SK-N-SH treated with all-trans-retinoic acid at 6 μM for 48 hours (cell line): ENCODE measurements at regions not wholly inside any gene's neighbourhood (a gene's known extent, or its start where the extent isn't known, plus 50 kb on each side); places are given as distances from the start of the nearest gene placed in this dataset.

ENCODE experiments used
- ATAC-seq: fragments of 200-7000 bp; cut with Tn5 transposase; 3 replicates; pipeline ENCODE4 v1.9.1; 2020; ENCODE audit warnings: mild to moderate bottlenecking, moderate library complexity
- ARNTL ChIP-seq: fragments of 450-650 bp; formaldehyde crosslinking; IDR thresholded peaks from 2 replicates; pipeline ENCODE4 v1.5.0; 2020; ENCODE audit warnings: low read depth, mild to moderate bottlenecking, moderate library complexity, borderline replicate concordance
- BACH2 ChIP-seq: fragments of 250-450 bp; sonication (Bioruptor Pico); IDR thresholded peaks from 2 replicates; pipeline ENCODE4 v1.9.0; 2021; ENCODE audit warnings: mild to moderate bottlenecking, borderline replicate concordance
- CREB5 ChIP-seq: fragments of 250-450 bp; sonication (Bioruptor Pico); IDR thresholded peaks from 2 replicates; pipeline ENCODE4 v1.5.1; 2020; ENCODE audit warnings: low read depth, mild to moderate bottlenecking, moderate library complexity
- CSRNP3 ChIP-seq: fragments of 250-450 bp; sonication (Bioruptor Pico); IDR thresholded peaks from 2 replicates; pipeline ENCODE4 v1.5.1; 2021; ENCODE audit warnings: mild to moderate bottlenecking, moderate library complexity
- ESRRG ChIP-seq: fragments of 250-450 bp; sonication (Bioruptor Pico); IDR thresholded peaks from 2 replicates; pipeline ENCODE4 v1.6.1; 2021; ENCODE audit warnings: mild to moderate bottlenecking
- GLIS3 ChIP-seq: fragments of 250-450 bp; sonication (Bioruptor Pico); IDR thresholded peaks from 2 replicates; pipeline ENCODE4 v1.5.0; 2020; ENCODE audit warnings: mild to moderate bottlenecking, moderate library complexity
- OSR1 ChIP-seq: fragments of 250-450 bp; sonication (Bioruptor Pico); IDR thresholded peaks from 2 replicates; pipeline ENCODE4 v1.8.0; 2022; ENCODE audit warnings: moderate library complexity, mild to moderate bottlenecking, inconsistent platforms
- POU6F1 ChIP-seq: fragments of 250-450 bp; sonication (Bioruptor Pico); IDR thresholded peaks from 2 replicates; pipeline ENCODE4 v1.8.0; 2021; ENCODE audit warnings: low read depth, mild to moderate bottlenecking, moderate library complexity, borderline replicate concordance
- RARB ChIP-seq: fragments of 250-450 bp; sonication (Bioruptor Pico); IDR thresholded peaks from 2 replicates; pipeline ENCODE4 v1.8.0; 2021; ENCODE audit warnings: mild to moderate bottlenecking, moderate library complexity
- SNAI2 ChIP-seq: fragments of 250-450 bp; sonication (Bioruptor Pico); IDR thresholded peaks from 2 replicates; pipeline ENCODE4 v1.5.0; 2020; ENCODE audit warnings: mild to moderate bottlenecking, moderate library complexity
- TOX ChIP-seq: fragments of 250-450 bp; sonication (Bioruptor Pico); IDR thresholded peaks from 2 replicates; pipeline ENCODE4 v1.8.0; 2021; ENCODE audit warnings: mild to moderate bottlenecking, moderate library complexity, borderline replicate concordance
- TSHZ2 ChIP-seq: fragments of 250-450 bp; sonication (Bioruptor Pico); IDR thresholded peaks from 2 replicates; pipeline ENCODE4 v1.5.0; 2020; ENCODE audit warnings: mild to moderate bottlenecking, moderate library complexity
- ZC3H10 ChIP-seq: fragments of 250-450 bp; sonication (Bioruptor Pico); IDR thresholded peaks from 2 replicates; pipeline ENCODE4 v1.5.1; 2021; ENCODE audit warnings: mild to moderate bottlenecking, moderate library complexity
- ZFP30 ChIP-seq: fragments of 450-650 bp; formaldehyde crosslinking; IDR thresholded peaks from 2 replicates; pipeline ENCODE4 v1.5.0; 2022; ENCODE audit warnings: mild to moderate bottlenecking, moderate library complexity
- ZNF70 ChIP-seq: fragments of 450-650 bp; formaldehyde crosslinking; IDR thresholded peaks from 2 replicates; pipeline ENCODE4 v1.5.0; 2020; ENCODE audit warnings: mild to moderate bottlenecking, moderate library complexity
- ZNF8 ChIP-seq: fragments of 450-650 bp; formaldehyde crosslinking; IDR thresholded peaks from 2 replicates; pipeline ENCODE4 v1.5.0; 2020; ENCODE audit warnings: mild to moderate bottlenecking, moderate library complexity

- TF ChIP-seq SNAI2 (CRISPR knock-in tag) (no peak), ZNF70 (no peak), RARB (CRISPR knock-in tag) (no peak)
- no peak for ATAC-seq
These were observed 159.1 kb upstream of the IRX2 start for GRCh38 chr5:2910401-2911175.

GRCh38 chr5:2909035-2909434 is 157.6 kb upstream of the IRX2 start:
- no peak for ATAC-seq

GRCh38 chr5:2908086-2908485 is 156.6 kb upstream of the IRX2 start:
- no peak for ATAC-seq

More at GRCh38 chr5:2909035-2909434, 157.6 kb upstream of the IRX2 start:
- TF ChIP-seq GLIS3 (CRISPR knock-in tag) (no peak), CSRNP3 (CRISPR knock-in tag) (no peak), SNAI2 (CRISPR knock-in tag) (no peak), RARB (CRISPR knock-in tag) (no peak)

GRCh38 chr5:2906302-2907090 is 155.0 kb upstream of the IRX2 start:
- TF ChIP-seq RARB (CRISPR knock-in tag), result no peak
- no peak for TF ChIP-seq BACH2 (CRISPR knock-in tag)
- no peak for TF ChIP-seq ZFP30 (CRISPR knock-in tag)
- no peak for TF ChIP-seq ZNF70
- no peak for TF ChIP-seq TOX (CRISPR knock-in tag)
- no peak for TF ChIP-seq TSHZ2
- TF ChIP-seq POU6F1 (CRISPR knock-in tag), result no peak
- no peak for TF ChIP-seq CREB5
- no peak for TF ChIP-seq ZC3H10 (CRISPR knock-in tag)
- no peak for TF ChIP-seq ARNTL (CRISPR knock-in tag)
- no peak for TF ChIP-seq ZNF8 (CRISPR knock-in tag)
- ATAC-seq, result no peak

More at GRCh38 chr5:2908086-2908485, 156.6 kb upstream of the IRX2 start:
- TF ChIP-seq GLIS3 (CRISPR knock-in tag) (no peak), ZFP30 (CRISPR knock-in tag) (no peak), CSRNP3 (CRISPR knock-in tag) (no peak), OSR1 (CRISPR knock-in tag) (no peak), ZNF8 (CRISPR knock-in tag) (no peak), RARB (CRISPR knock-in tag) (no peak), BACH2 (CRISPR knock-in tag) (no peak), ESRRG (CRISPR knock-in tag) (no peak), POU6F1 (CRISPR knock-in tag) (no peak), ZC3H10 (CRISPR knock-in tag) (no peak)
